GM12873 (cell line): ENCODE measurements at regions not wholly inside any gene's neighbourhood (a gene's known extent, or its start where the extent isn't known, plus 50 kb on each side); places are given as distances from the start of the nearest gene placed in this dataset.

ENCODE experiments used
- TF ChIP-seq, protein P1 (sequence below): IDR thresholded peaks from 2 replicates; pipeline ENCODE4 v1.5.1; 2012; ENCODE audit warnings: low read depth, mild to moderate bottlenecking, moderate library complexity, low read length, control low read depth; ENCODE audit not compliant: insufficient read depth; ENCODE audit errors: missing control alignments

GRCh38 chr13:100725472-100725871 is 50.9 kb upstream of the TMTC4 start:
- TF ChIP-seq, protein P1, sequence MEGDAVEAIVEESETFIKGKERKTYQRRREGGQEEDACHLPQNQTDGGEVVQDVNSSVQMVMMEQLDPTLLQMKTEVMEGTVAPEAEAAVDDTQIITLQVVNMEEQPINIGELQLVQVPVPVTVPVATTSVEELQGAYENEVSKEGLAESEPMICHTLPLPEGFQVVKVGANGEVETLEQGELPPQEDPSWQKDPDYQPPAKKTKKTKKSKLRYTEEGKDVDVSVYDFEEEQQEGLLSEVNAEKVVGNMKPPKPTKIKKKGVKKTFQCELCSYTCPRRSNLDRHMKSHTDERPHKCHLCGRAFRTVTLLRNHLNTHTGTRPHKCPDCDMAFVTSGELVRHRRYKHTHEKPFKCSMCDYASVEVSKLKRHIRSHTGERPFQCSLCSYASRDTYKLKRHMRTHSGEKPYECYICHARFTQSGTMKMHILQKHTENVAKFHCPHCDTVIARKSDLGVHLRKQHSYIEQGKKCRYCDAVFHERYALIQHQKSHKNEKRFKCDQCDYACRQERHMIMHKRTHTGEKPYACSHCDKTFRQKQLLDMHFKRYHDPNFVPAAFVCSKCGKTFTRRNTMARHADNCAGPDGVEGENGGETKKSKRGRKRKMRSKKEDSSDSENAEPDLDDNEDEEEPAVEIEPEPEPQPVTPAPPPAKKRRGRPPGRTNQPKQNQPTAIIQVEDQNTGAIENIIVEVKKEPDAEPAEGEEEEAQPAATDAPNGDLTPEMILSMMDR = no peak

DNA sequence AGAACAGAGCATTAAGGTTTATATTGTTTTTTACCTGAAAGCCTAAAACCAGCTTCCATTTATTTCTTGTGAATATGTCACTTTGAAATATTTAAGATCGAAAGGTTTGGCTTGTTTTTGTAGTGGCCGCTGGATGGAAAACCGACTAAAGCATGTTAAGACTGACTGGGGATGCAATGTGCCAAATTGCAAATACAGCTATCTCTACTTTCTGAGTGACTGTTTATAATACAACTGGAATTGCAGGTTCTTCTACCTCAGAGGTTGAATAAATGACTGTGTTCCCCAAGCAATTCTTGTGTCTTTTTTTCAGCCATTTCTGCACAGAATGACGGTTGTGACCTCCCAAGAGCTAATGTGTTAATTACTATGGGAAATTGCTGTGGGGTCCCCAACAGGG is 50.0 kb upstream of the TMTC4 start:
- TF ChIP-seq, protein P1 = no peak
